A172 (cell line): ENCODE measurements at regions not wholly inside any gene's neighbourhood (a gene's known extent, or its start where the extent isn't known, plus 50 kb on each side); places are given as distances from the start of the nearest gene placed in this dataset.
"Not testable (repeated sequence)": the region's sequence is repeated elsewhere in the genome, so short reads cannot be mapped to it uniquely, and the experiment has no call there.

ENCODE experiments used
- DNase-seq: peaks from one replicate; pipeline ENCODE4 v3.0.0-alpha.2; 2015; ENCODE audit warnings: low spot score

DNA sequence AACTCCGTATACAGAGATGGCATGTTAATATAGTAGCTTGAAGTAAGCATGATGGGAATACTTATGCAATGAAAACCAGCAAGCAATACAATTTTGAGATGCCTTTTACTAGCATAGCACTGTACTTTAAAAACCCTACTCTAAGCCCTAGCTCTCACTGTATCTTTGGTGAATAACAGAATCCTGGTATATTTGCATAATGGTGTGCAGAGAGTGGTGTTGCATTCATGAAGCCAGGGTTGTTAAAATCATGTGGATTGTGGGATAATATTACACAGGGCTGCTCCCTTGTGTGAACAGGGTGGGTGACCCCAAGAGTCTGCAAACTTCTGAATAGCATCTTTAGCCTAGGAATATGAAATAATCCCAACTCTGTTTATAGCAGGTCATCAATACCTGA is 105.2 kb upstream of the BMP2 start:
- DNase-seq: no peak

GRCh38 chr20:6660441-6660840 is 107.0 kb upstream of the BMP2 start:
- no peak for DNase-seq

DNA sequence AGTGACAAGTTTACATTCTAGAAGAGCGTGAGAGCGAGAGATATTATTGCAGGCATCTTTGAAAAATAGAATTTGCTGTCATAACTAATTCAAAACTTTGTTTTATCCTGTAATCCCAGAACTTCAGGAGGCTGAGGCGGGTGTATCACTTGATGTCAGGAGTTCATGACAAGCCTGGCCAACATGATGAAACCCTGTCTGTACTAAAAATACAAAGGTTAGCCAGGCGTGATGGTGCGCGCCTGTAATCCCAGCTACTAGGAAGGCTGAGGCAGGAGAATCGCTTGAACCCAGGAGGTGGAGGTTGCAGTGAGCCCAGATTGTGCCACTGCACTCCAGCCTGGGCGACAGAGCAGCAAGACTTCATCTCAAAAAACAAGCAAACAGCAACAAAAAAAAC is 108.6 kb upstream of the BMP2 start:
- not testable (repeated sequence) for DNase-seq

DNA sequence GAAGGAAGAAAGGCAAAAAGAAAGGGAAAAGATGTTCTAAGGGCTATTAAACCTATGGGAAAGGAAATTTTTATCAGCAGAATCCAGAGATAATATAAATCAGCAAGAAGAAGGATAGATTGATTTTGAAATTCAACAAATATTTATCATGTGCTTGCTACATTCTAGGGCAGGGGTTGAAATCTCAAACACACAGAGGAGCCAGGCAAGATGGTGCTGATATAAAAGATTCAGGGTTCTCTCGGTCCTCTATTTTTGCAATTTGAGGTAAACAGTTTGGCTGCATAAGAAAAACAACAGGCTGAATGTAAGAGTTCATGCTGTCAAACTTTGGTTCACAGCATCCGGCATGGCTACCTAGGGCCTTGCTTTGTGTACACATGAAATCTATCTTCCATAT is 109.6 kb upstream of the BMP2 start:
- DNase-seq: no peak

GRCh38 chr20:6657111-6657510 is 110.4 kb upstream of the BMP2 start:
- no peak for DNase-seq

- DNase-seq: no peak
These were observed 112.8 kb upstream of the BMP2 start for GRCh38 chr20:6654513-6655252.

DNA sequence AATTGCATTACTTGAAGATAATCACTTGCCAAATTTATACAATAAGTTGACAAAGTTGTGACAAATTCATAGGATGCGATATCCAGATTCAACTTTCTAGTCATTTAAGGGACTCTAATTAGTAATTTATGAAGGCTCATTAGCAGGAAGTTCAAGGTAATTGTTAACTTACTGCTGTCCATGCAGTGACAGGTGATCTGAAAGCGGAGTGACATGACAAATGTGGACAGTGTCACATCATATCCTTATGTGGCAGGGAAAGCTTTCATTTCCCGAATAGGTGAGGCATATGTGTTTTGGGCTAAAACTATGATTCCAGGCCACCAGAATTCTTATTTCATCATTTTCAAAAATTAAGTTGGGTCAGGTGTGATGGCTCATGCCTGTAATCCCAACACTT is 115.9 kb upstream of the BMP2 start:
- no peak for DNase-seq

GRCh38 chr20:6651016-6651415 is 116.5 kb upstream of the BMP2 start:
- peak; percentile 46 for DNase-seq

GRCh38 chr20:6646021-6646636 is 121.4 kb upstream of the BMP2 start:
- no peak for DNase-seq

DNA sequence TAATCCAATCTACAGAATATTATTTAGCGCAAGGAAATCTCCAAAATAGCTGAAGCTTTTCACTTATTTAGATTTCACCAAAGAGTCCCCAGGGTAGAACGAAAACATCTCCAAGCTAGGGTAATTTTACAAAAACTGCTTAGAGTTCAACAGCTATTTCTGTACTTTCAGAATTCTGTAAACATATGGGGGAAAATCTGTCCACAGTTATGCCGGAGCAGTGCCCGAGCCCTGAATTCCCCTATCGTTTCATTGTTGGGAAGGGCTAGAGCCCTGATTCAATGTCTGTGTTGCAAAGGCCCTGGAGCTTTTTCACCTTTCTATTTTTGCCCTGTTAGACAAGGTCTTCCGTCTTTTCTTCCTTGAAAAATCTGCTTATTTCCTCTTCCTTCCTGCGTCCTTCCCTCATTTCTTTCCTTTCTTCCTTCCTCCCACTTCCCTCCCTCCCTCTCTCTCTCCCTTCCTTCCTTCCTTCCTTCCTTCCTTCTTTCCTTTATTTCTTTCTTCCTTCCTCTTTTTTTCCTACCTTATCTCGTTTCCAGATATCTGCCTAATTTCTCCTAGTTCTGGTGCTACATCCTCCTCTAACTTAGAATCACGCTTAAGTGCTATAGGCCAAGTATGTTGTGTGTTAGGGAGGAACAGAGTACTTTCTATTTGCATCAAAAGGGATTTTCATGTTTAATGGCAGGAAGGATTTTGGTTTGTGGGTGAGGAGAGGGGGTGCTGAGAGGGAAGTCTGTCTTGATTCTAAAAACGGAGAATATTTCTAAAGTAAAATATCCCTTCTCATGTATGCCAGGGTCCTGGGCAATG is 122.5 kb upstream of the BMP2 start:
- no peak for DNase-seq

DNA sequence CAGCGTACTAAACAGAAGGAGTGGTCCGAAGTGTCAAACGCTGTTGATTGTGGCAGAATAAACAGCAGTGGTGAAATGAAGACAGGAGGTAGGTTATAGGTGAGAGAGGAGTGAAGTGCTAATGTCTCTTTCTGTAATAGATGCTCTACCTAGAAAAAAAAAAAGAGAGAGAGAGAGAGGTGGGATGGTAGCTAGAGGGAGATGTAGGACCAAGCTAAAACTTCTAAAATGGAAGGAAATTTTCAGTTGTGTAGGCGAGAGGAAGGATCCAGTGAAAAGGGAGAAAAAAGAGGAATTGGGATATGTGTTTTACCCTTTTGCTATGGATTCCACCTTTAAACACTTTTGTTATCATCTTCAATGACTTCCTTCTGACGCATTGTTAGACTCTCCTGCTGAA is 126.5 kb upstream of the BMP2 start:
- DNase-seq: no peak

GRCh38 chr20:6637160-6637579 is 130.3 kb upstream of the BMP2 start:
- DNase-seq: no peak

DNA sequence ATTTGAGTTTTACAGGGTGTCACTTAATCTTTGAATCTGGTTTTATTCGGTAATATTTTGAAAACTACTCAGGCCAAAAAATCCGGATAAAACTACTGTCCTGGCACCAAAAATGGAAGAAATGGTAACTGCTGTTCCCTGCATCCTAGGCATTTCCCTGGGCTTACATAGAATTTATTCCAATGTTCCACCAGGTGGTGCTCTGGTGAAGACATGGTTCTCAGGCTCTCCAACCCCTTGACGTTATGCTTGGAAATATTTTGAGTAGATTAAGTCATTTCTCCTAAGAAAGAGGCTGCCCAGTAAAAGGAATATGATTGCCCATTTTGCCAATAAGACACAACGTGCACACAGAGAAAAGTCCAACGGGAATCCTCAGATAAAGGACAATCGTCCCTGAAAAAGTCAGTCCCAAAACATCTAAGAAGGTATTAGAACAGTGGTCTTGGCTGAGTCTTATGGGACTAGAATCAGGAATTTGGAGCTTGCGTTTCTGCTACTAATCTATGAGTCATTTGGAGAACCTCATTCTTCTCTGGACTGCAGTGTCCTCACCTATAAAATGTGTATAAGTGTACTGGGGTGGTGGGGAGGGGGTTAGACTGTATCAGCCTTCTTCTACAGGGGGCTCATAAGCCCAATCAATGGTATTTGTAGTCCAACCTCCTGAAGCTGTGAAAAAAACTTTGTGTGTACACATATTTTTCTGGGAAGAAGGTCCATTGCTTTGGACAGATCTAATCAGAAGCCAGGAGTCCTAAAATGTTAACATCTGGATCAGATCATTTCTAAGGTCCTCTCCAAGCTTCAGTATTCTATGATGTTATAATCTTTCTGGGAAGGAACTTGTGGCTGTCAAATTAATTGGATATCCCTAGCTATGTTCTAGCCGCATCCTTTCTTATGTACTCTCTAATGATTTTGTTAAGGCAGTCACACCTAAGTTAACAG is 131.0 kb upstream of the BMP2 start:
- peak; percentile 10 for DNase-seq

DNA sequence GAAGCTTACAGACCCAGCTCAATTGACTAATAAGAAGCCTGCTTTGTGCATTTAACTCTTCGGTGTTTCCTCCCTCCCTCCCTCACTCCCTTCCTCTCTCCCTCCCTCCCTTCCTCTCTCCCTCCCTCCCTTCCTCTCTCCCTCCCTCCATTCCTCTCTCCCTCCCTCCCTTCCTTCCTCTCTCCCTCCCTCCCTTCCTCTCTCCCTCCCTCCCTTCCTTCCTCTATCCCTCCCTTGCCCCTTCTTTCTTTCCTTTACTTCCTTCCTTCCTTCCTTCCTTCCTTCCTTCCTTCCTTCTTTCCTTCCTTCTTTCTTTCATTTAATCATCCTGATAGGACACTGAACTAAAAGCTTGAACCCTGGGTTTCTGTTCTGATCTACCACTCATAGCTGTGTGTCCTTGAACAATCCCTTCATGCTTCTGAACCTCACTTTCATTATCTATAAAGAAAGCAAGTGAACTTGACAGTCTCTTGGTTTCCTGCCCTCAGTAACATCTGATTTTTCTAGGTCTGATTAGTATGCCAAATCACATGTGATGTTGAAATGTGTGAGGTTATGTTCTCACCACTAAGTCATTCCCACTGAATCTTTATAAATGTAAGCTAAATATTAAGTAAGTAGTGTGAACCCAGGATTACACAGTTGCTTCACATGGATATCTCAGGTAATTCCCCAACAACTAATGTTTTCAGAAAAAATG is 132.3 kb upstream of the BMP2 start:
- DNase-seq: no peak

DNA sequence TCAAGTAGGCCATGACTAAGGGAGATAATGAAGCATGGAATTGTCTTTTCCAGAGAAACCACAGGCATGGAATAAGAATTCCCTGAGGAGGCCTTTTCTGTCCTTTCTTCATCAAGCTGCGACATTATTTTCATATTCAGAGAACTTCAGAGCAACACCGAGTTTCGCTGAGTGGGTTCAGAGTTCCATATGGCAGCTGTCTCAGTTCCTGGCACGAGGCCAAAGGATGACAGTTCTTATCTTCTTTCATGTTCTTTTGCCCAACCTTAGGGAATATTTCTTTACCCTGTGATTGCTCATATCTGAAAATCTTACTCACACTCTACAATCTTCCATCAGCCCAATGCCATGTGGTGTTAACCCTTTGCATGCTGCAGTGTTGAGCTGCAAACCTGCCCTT is 135.3 kb upstream of the BMP2 start:
- no peak for DNase-seq

DNA sequence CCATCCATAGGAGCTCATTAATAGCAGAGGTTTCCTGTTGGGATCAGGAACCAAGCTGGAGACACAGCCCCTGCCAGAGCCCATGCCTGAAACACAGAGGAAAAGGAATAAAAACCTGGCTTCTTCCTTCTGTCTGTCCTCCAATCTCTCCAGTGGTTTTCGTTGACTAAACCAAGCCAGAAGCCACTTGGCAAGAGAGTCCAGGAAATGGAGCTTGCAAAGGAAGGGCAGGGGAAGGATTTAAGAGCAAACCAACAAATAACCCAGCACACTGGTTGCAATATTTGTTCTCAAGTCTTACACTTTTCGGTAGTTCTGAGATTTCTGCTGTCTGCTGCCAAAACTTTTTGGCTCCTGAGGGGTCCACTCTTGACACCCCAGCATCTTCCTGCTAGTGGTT is 137.0 kb upstream of the BMP2 start:
- no peak for DNase-seq

DNA sequence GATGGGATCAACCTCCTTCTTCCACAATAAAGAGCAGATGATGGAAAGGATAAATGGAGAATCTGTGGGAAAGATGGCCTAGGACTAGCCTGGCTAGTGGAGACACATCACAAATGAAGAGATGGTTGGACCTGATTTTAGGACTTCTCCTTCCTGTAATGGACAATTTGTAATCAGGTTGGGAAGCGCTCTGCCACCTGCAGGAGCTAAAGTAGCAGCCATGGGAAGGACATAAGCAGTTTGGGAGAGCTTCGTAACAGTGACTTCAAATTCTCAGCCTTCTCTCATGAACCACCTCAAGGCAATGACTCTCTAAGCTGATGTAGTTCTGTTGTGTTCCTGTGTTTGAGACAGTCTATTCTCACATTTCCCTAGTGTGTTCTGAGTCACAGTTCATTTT is 137.9 kb upstream of the BMP2 start:
- no peak for DNase-seq

GRCh38 chr20:6626805-6627204 is 140.7 kb upstream of the BMP2 start:
- DNase-seq: no peak

GRCh38 chr20:6623989-6624388 is 143.5 kb upstream of the BMP2 start:
- no peak for DNase-seq

DNA sequence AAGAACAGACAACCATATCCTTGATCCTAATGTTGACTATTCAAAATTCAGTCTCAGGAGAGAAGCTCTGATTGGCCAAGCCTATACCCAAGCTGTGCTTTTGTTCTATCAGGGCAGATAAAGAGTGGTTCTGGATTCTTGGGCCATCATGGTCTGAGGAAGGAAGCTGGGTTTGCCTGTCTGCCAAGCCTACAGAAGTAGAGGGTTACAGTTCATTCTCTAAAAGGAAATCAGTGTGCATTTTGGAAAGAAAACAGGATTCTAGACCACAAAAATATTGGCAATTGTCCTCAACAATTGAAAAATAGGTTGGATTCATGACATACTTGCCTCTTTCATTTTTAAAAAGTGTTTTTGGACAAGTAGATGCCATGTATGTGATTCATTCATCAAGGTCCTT is 145.4 kb upstream of the BMP2 start:
- DNase-seq: no peak

DNA sequence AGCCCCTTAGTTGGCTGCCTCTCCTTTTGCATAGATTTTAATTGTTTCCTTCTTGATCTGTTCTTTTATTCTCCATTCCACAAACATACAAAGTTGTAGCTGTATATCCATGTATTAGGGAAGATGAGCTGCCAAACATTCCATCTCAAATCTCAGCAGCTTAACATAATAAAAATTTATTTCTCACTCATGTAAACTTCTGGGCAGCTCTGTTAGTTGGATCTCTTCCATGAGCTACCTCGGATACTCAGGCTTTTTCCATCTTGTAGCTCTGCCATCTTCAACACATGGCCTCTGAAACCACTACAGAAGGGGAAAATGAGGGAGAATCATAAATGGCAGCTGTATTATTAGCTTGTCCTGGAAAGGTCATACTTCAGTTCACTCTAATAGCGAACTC is 149.4 kb upstream of the BMP2 start:
- DNase-seq: no peak
